Kidney epithelial cell (primary cell): ENCODE measurements at regions not wholly inside any gene's neighbourhood (a gene's known extent, or its start where the extent isn't known, plus 50 kb on each side); places are given as distances from the start of the nearest gene placed in this dataset.

Experiments
- DNase-seq: peaks from one replicate; pipeline ENCODE4 v3.0.0-alpha.2; 2010; ENCODE audit warnings: low read depth
- H3K27me3 ChIP-seq: 2 replicates; pipeline ENCODE4 v1.6.0; 2011; ENCODE audit warnings: low read length; ENCODE audit not compliant: control insufficient read depth, insufficient read depth
- H3K36me3 ChIP-seq: 2 replicates; pipeline ENCODE4 v1.5.1; 2011; ENCODE audit warnings: low read length; ENCODE audit not compliant: control insufficient read depth, insufficient read depth
- H3K4me3 ChIP-seq: 2 replicates; pipeline ENCODE4 v1.5.1; 2011; ENCODE audit warnings: low read depth, mild to moderate bottlenecking, control low read depth, low read length
- TF ChIP-seq, protein P1 (sequence below): IDR thresholded peaks from 2 replicates; pipeline ENCODE4 v1.5.1; 2011; ENCODE audit warnings: mild to moderate bottlenecking, moderate library complexity, low read length, control low read depth, inconsistent platforms; ENCODE audit not compliant: insufficient read depth, poor library complexity, severe bottlenecking

DNA sequence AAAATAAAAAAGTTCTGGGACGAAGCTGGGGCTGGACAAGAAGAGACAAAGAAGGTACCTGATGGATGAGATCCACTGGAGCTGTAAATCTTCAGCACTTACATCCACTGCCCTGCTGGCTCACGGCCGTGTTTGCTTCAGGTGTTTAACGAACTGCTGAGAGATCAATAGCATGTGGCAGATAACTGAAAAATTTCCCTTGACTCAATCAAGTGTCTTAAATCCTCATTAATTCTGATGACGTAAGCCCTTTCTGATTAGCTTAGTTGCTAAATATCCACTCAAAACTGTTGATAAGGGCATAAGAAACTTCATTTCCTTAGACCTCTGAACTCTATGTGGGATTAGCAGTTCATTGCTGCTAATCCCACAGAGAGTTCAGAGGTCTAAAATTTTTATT, 354.2 kb upstream of the HS3ST1 start:
- H3K36me3 ChIP-seq: no peaks in the 10 kb centered on the region
- TF ChIP-seq, protein P1, sequence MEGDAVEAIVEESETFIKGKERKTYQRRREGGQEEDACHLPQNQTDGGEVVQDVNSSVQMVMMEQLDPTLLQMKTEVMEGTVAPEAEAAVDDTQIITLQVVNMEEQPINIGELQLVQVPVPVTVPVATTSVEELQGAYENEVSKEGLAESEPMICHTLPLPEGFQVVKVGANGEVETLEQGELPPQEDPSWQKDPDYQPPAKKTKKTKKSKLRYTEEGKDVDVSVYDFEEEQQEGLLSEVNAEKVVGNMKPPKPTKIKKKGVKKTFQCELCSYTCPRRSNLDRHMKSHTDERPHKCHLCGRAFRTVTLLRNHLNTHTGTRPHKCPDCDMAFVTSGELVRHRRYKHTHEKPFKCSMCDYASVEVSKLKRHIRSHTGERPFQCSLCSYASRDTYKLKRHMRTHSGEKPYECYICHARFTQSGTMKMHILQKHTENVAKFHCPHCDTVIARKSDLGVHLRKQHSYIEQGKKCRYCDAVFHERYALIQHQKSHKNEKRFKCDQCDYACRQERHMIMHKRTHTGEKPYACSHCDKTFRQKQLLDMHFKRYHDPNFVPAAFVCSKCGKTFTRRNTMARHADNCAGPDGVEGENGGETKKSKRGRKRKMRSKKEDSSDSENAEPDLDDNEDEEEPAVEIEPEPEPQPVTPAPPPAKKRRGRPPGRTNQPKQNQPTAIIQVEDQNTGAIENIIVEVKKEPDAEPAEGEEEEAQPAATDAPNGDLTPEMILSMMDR: no peak
- no peak overlapping the region for H3K4me3 ChIP-seq
- DNase-seq: no peak
- no peaks in the 10 kb centered on the region for H3K27me3 ChIP-seq

DNA sequence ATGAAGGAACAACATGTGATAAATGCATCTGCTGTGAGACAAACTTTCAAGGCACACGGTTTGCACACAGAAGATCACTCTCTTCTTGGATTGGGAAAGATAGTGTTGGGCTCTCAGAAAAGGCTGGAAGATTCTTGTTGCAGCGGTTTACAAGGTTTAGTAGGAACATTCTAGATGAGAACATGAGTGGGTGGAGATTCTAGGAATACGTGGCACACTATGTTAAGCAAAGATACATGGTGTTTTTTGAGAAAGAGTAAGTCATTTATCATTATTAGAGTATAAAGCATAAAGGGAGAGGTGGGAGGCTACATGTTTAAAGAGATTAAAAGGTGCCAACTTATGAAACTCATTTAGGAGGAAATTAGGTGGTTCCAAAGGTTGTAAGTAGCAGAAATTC, 348.8 kb upstream of the HS3ST1 start:
- H3K36me3 ChIP-seq: no peaks in the 10 kb centered on the region
- H3K27me3 ChIP-seq: no peaks in the 10 kb centered on the region
- no peak for DNase-seq
- no peak overlapping the region for H3K4me3 ChIP-seq
- TF ChIP-seq, protein P1: no peak

DNA sequence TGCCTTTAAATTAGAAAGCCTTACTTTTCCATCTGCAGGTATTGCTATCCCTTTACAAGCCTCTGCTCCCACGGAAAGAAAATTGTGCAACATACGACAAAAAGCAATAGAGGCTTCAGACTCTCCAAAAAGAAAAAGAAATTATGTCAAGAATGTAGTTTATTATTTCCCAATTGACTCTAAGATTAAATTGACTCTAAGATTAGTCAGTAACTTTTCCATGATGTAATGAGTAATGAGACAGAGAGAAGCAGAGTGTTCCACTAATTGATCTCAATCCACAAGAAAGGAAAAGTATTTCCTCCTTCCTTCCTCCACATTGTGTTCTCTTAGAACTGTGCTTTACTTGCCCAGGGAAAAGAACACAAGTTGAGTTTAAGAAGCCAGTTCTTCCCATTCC, 345.7 kb upstream of the HS3ST1 start:
- Histone ChIP-seq H3K27me3 (no peaks in the 10 kb centered on the region), H3K4me3 (no peak overlapping the region), H3K36me3 (no peaks in the 10 kb centered on the region)
- TF ChIP-seq, protein P1: no peak
- no peak for DNase-seq

DNA sequence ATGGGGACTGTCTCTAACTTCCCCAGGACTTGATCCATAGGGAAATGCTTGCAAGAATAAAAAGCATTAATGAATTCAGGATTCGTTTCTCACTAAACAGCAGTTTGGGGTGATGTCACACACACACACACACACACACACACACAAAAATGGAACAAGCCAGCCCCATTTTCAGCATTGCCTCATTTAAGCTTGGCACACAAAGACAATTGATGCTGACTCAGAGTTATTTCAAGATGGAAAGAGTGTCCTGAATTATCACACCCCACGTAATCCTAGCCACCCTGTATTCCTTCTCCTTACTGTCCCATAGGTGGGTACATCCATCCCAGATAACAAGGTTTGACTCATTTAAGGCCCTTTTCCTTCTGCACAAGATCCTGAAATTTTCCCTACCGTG, 345.1 kb upstream of the HS3ST1 start:
- no peaks in the 10 kb centered on the region for H3K27me3 ChIP-seq
- no peaks in the 10 kb centered on the region for H3K36me3 ChIP-seq
- no peak for DNase-seq
- TF ChIP-seq, protein P1: no peak
- H3K4me3 ChIP-seq: no peak overlapping the region

DNA sequence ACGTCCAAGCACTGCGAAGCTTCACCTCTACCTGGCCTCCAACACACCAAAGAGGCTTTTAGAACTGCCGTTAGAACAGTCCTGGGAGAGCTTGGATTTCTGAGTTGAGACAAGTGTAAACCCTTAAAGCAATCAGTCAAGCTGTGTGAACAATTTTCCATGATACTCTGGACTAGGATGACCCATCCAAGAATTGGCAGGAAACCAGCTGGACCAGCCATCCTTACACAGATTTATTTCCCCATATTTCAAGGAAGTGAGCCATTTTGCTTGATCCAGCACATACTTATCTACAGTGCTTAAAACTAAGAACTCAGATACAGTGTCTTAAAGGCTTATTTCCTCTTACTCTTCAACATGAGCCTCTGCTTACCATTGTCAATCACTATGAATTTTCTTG, 340.7 kb upstream of the HS3ST1 start:
- no peaks in the 10 kb centered on the region for H3K27me3 ChIP-seq
- no peak overlapping the region for H3K4me3 ChIP-seq
- no peak for DNase-seq
- H3K36me3 ChIP-seq: no peaks in the 10 kb centered on the region
- TF ChIP-seq, protein P1: no peak

DNA sequence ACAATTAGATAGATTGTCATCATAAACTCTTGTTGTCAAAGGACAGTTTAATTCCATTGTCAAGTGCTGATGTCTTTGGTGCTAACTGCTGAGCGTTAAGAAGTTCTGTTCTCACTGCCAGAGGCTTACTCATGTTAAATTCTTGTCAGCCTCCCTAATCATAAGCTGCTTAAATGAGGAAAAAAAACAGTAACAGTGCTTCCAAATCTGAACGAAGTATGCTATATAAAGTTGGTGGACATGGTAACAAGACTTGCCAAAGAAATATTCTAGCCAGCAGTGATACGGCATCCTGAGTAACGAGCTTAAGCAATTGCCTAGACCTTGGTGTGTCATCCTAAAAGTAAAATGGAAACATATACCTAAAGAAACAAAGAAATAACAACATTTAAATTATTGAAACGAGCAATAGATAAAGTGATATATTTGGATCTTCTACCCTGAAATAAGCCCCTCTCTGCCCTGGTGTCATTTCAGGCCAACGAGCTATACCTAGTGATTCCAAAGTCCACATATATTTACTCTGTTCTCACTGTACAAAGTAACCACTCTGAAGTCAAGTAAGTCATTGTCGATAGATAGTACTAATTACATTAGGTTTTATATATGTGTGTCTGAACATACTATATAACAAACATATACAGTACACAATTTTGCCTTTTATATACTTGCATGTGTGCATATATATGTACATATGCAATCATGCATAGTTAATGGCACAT, 339.7 kb upstream of the HS3ST1 start:
- no peak overlapping the region for H3K4me3 ChIP-seq
- H3K27me3 ChIP-seq: no peaks in the 10 kb centered on the region
- DNase-seq: no peak
- TF ChIP-seq, protein P1: no peak
- H3K36me3 ChIP-seq: no peaks in the 10 kb centered on the region
